D341Med (cell line): ENCODE measurements at regions not wholly inside any gene's neighbourhood (a gene's known extent, or its start where the extent isn't known, plus 50 kb on each side); places are given as distances from the start of the nearest gene placed in this dataset.
"Not testable (repeated sequence)": the region's sequence is repeated elsewhere in the genome, so short reads cannot be mapped to it uniquely, and the experiment has no call there.

Source experiments
- DNase-seq: peaks from one replicate; pipeline ENCODE4 v3.0.0; 2012; ENCODE audit warnings: low spot score

DNA sequence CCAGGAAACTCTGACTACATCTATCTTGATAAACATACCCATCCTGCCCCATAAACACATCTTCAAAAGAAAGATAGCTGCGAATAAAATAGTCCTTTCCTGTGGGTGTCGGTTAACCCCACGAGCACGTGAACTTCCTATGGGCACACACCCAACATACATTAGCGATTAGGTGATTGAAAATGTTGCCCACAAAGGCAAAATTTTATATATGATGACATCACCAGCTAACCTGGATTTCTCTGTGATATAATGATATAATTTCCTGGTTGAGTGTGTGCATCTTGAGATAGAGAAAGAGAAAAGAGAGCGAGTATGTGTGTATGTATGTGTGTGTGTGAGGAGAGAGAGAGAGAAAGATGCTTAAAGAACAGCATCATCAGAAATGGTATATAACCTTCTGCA is 296.1 kb downstream of the PTPRC start:
- DNase-seq: no peak

DNA sequence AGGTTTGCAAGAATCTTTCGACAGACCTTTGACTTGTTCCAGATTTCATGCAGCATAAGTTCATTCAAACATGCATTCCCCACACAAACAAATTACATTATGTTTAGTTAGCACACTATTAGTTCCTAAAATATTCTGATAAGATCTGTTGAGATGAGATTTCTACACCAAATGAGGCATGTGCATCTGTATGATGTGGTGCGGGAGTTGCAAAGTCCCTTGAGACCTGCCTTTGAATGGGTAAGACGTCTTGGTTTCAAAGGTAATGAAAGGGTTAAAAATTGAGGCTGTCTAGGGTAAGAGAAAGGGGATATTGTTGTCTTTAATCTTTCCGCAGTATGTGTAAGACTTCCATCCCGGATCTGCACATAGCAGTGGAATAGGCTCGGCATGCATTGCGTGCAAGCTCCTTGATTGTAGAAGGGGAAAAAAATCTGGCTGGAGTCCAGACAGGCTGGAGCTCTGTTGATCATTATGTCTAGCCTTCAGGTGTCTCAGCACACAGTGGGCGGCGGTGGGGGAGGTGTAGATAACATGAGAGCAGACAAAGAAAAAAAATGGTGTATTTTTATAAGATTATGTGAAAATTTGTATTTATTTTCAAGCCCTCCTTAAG is 296.6 kb downstream of the PTPRC start:
- DNase-seq: peak; percentile 82

DNA sequence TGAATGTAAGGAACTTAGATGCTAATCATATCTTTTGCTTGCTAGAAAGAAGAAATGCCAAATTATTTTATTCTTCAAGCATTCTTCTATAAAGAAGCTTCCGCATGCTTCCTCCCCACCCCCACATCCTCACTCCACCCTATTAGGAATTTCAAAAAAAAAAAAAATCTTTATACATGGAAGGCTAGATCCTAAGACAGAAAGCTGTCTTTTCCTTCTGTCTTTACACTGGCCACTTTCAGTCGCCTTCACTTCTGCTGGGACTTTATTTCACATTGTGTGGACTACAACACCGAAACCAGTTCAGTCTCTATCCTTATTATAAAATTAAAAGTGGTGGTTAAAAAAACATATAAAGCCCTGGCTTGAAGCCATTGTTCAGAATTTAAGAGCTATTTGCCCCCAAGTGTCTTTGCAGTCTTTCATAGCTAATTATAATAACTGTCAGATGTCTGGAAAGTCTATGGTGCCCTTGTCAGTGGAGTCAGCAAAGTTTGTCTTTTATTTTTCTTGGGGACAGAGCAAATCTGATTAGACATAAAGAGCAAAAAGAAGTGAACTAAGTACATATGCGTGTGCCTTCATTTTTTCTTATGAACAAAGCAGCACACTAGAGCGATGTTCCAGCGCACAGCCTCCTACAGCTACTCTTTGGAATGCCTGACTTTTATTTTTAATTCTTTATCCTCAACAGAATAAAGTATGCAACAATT is 297.7 kb downstream of the PTPRC start:
- no peak for DNase-seq

DNA sequence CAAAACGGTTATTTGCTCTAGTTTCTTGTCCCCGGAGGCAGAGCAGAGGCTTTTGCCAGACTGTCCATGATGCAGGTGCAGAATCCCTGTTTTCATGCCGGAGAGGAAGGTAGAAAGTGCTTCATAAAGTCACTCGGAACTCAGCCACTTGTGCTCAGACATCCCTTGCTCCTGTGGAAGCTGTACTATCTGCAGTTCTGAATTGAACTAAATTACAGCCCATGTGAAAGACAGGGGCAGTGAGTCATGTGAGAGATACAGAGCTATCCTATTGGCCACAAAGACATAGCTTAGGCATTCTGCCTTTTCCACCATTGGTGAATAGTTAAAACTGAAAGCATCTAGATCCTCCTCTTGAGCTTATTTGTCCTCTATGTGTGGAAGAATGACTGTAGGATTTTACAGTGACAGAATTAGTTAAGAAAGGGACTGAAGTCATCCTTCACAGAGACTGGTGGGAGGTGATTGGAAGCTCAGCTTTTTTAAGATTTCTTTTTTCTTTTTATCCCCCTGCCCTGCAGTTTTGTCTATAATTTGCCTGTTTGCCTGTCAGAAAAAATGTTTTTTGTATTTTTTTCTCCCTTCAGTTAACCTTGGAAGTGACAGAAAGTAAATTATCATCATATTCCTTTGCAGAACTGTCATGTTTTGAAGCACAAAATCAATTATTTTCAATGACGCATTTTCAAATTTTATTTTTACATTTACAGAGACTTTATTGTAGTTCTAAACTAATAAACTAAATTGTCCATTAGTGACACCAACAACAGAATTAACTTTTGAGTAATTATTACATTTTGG is 298.6 kb downstream of the PTPRC start:
- DNase-seq: peak; percentile 78

DNA sequence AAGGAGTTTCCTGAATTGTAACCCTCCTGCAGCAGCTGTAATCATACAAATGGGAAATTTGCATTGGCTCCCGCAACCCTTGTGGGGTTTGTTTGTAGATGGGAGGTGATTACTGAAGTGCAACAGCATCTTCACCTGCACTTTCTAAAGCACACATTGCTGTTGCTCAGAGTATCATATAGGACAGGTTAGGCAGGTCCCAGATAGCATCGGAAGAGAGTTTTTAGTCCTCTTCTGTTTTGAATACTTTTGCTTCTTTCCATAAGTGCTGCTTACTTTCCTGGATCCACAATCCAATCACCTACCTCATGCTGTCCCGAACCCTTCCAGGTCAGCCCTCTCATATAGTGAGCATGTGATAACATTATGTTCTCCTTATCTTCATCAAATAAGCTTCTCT is 300.4 kb downstream of the PTPRC start:
- no peak for DNase-seq

DNA sequence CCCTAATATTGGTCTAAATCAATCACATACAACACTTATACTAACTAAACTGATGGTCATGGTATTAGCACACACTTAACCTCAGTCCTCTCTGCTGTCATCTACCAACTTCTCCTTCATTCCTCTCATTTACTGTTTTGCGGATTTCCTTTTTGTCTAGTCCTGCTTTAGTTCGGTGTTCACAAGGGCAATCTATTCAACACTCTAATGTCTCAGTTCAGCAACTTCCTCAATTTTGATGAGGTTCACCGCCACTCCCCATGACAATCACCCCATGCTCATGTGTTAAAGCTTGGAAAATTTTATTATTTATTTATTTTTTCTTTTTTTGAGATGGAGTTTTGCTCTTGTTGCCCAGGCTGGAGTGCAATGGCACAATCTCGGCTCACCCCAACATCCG is 301.1 kb downstream of the PTPRC start:
- DNase-seq: no peak

DNA sequence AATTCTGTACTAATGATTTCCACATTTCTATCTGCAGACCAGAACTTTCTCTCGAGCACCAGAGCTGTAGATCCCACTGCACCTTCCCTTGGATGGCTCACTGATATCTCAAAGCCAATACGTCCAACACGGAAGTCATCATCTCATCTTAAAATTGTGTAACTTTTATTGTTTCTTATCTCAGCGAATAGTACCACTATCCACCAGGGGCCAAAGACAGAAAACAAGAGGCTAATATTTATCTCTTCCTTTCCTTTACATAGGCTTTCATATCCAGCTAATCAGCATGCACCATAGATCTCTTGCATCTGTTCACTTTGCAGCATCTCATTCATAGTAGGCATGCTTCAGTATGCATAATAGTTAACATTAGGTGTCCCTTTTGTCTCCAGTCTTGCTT is 303.6 kb downstream of the PTPRC start:
- no peak for DNase-seq

DNA sequence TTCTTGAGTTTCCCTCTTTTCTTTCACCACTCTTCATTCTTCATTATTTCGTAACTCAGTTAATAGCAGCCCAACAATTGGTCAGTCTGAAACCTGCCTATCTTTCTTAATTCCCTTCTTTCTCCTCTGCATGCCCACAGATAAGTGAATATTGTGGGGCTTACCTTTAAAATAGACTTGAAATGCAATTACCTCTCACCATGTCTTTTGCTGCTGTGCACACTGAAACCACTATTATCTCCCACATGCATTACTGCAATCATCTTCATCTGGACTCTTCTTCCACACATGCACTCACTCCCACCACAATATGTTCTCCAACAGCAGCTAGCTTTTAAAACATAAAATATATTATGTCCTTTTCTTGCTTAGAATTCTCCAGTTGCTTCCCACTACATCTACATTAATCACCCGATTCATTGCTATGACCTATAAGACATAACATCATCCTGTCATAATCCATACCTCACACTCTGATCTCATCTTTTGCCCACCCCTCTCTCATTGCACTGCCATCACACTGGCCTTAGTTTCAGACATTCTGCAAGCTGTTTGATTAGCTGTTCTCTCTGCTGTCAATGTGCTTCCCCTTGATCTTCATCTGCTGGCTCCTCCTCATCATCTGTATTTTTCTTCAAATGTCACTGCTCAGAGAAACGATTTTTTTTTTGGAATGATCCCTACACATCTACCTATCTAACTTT is 304.8 kb downstream of the PTPRC start:
- DNase-seq: no peak

DNA sequence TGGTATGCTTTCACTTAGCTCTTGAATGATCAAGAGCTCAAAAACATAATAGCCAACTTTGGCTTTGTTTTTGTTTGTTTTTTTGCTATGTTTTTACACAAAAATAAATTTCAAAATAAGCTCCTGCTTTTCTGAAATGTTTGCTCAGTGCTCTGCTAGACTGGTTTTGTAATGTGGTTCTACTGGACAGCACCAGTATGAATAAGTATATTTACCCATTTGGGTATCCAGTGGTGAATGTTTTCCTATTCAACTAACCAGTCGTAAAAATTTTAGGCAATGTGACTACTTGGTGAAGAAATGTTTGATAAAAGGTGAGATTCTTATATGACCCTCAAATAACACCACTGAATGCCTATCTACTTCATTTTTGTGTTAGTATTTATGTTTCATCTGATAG is 308.6 kb downstream of the PTPRC start:
- no peak for DNase-seq

DNA sequence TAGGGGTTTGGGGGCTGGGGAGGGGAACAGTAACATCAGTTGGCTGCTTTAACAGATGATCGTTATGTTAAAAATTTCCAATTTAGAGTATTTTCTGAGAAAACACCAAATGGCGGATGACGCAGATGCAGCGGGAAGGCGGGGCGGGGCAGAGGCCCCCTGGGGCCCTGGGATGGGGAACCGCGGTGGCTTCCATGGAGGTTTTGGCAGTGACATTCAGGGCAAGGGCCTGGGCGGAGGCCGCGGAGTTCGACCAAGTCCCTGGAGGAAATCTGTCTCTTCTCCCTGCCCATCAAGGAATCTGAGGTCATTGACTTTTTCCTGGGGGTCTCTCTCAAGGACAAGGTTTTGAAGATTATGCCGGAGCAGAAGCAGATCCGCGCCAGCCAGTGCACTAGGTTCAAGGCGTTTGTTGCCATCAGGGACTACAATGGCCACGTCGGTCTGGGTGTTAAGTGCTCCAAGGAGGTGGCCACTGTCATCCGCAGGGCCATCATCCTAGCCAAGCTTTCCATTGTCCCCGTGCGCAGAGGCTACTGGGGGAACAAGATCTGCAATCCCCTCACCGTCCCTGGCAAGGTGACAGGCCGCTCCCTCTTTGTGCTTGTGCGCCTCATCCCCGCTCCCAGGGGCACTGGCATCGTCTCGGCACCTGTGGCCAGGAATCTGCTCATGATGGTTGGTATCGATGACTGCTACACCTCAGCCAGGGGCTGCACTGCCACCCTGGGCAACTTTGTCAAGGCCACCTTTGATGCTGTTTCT is 310.2 kb downstream of the PTPRC start:
- DNase-seq: no peak

DNA sequence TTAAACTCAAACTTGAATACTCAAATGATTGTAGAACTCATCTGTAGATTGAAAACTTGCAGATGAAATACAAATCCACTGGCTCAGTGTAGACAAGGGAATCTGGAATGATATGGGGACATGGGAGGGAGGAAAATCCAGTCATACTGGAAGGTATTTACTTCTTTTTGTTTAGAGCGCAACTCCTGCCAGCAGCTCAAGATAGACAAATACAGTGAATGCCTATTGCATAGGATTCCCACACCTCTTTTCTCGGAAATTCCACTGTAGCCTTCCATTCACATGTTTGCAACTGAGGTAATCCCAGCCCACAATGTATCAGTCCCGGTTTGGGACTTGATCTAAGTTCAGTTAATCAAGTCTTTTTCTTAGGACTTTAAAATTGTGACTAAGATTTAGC is 311.2 kb downstream of the PTPRC start:
- no peak for DNase-seq

DNA sequence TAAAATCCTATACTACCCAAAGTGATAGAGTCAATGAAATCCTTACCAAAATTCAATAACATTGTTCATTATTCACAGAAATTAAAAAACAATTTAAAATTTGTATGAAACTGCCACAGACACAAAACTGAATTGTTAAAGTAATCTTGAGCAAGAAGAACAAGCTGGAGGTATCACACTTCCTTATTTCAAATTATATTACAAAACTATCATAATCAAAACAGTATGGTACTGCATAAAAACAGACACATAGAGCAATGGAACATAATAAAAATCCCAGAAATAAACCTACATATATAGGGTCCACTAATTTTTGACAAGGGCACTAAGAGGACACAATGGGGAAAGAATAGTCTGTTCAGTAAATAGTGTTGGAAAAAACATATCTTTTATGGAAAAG is 316.2 kb downstream of the PTPRC start:
- DNase-seq: no peak

DNA sequence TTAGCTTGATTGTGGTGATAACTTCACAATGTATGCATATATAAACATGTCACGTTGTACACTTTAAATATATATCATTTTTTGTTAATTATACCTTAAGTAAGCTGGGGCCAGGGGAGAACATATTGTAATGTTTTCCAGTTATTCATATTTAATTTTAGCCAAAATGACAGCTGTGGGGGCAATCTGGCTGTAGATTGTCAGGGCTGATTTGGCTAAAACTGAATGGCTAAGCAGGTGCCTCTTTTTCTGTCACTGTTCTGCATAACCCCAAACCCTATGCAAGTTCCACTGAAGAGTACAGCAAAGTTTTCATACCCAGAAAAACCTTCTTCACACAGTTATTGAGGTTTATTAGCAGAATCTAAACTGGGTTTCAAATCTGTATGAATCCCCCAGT is 318.2 kb downstream of the PTPRC start:
- no peak for DNase-seq

DNA sequence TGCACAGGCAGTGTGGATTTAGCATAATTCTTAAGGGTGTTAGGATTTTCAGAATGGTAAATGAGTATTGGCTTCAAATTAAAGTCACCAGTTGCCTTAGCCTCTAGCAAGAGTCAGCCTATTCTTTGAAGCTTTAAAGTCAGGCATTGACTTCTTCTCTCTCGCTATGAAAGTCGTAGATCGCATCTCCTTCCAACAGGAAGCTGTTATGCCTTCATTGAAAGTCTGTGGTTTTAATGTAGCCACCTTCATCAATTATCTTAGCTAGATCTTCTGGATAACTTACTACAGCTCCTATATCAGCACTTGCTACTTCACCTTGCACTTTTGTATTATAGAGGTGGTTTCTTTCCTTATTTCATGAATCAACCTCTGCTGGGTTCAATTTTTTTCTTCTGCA is 320.2 kb downstream of the PTPRC start:
- DNase-seq: no peak

DNA sequence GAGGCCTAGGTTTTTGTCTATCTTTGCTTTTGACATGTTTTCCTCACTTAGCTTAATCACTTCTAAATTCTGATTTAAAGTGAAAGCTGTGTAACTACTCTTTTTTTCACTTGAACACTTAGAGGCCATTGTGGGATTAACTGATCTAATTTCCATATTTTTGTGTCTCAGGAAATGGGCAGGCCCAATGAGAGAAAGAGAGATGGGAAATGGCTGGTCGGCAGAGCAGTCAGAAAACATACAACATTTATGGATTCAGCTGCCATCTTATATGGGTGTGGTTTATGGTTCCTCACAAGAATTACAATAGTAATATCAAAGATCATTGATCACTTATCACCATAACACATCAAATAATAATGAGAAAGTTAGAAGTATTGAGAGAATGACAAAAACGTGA is 320.8 kb downstream of the PTPRC start:
- DNase-seq: no peak

DNA sequence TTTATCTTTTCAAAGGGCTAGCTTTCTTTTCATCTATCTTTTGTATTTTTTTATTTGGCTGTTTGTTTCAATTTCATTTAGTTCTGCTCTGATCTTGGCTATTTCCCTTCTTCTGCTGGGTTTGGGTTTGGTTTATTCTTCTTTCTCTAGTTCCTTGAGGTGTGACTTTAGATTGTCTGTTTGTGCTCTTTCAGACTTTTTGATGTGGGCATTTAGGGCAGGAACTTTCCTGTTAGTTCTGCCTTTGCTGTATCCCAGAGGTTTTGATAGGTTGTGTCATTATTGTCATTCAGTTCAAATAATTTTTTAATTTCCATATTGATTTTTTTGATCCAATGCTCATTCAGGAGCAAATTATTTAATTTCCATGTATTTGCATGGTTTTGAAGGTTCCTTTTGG is 325.0 kb downstream of the PTPRC start:
- not testable (repeated sequence) for DNase-seq

DNA sequence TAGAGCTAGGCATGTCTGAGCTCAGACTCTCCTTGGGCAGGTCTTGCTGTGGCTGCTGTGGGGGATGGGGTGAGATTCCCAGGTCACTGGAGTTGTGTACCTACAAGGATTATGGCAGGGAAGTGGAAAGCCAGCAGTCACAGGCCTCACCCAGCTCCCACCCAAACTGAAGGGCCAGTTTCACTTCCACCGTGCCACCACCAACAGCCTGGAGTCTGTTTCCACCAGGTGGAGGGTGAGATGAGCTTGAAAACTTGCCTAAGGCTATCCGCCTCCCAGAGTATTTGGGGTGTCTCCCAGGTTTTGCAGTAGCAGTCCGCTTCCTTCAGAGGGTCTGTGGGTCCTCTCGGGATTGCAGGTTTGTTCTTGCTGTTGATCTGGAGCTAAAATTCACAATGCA is 327.7 kb downstream of the PTPRC start:
- no peak for DNase-seq

DNA sequence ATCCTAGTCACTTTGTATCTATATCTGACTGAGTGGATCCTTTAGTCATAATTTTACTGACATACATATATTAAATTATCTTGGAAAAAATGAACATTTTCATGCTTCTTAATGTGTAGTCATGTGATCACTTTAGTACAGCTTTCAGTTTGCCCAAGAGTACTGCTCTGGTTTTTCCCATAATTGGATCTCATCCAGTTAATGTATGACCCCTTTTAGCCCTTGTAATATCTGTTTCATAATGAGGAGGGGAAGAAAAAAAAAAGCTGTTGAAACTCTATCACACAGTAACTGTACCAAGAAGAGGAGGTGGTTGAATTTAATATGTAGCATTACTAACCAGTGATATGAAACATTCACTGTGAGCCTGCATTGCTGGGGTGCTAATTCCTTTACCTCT is 328.7 kb downstream of the PTPRC start:
- DNase-seq: no peak

DNA sequence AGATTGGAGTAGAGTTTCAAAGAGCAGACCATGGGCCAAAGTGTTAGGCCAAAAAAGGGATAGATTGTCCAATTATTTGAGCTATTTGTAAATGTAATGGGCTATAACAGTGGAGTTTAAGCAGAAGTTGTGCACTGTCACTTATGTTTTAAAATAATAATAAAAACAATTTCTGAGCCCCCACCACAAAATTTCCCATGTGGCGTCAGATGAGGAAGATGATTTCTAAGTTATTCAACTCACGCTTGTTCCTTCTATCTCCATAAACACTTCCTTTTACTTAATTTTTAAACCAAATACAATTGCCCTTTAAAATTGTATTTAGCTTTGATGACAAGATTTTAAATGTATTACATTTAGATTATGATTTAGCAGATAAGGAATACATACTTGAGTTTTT is 330.0 kb downstream of the PTPRC start:
- DNase-seq: no peak

DNA sequence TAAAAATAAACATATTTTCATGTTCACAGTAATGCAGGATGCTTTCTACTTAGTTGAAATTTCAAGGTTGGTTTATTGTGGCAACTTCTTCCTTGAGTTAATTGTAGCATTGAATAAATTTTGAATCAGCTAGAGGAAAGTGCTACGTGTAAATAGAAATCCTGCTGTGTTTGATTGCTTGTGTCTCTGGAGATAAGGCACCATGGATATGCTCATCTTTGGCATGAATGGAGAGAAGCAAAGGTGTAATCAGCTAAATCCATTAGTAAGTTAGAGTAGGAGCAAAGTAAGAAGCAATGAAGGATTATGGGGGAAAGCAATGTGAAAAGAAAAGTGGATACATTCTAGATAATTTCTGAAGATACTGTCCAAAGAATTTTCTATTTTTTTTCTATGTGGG is 331.1 kb downstream of the PTPRC start:
- no peak for DNase-seq

DNA sequence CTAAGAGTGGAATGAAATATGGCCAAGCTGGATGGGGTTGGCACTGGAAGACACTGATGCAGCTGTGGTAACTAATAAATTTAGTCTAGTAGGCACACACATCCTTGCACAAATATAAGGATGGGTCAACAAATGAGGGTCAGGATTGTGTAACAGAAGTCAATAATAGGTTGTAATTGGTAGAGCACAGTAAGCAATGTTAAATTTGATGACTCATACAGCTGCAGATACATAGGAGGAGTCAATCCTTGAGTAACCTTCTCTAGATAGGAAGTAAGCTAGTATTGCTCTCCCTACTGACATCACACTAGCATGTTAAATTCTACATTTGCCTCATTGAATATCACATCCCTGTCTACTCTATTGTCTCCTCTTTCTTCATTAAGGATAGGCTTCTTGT is 332.1 kb downstream of the PTPRC start:
- no peak for DNase-seq

DNA sequence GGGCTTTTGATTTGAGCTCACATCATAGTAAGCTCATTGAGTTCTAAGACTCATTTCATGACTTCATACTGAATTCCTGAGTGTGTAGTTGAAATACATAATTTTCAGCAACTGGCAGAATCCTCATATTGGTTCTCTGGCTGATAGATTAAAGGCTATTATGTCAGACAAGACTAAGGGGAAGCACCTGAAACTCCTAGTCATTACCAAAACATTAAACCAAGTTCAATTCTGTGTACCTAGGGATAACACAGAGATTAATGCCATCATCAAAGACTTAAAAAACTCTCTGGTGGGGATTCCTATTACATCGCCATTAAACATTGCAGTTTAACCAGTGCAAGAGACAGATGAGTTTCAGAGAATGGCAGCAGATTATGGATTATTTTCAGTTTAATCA is 339.1 kb downstream of the PTPRC start:
- DNase-seq: no peak
